Chondrocyte (in vitro differentiated cells): ENCODE measurements at regions not wholly inside any gene's neighbourhood (a gene's known extent, or its start where the extent isn't known, plus 50 kb on each side); places are given as distances from the start of the nearest gene placed in this dataset.

ENCODE experiments used
- DNase-seq: peaks from one replicate; pipeline ENCODE4 v3.0.0; 2021; ENCODE audit warnings: mixed read lengths, low spot score
- H3K27ac Mint-ChIP-seq: one replicate; pipeline ENCODE4 v1.8.0; 2021; ENCODE audit warnings: mild to moderate bottlenecking, moderate library complexity, mixed read lengths; ENCODE audit not compliant: unreplicated experiment
- H3K27me3 Mint-ChIP-seq: 2 replicates; pipeline ENCODE4 v1.8.0; 2021; ENCODE audit warnings: low read depth, mixed read lengths
- H3K36me3 Mint-ChIP-seq: 2 replicates; pipeline ENCODE4 v1.8.0; 2021; ENCODE audit warnings: low read depth, mixed read lengths
- H3K4me1 Mint-ChIP-seq: 2 replicates; pipeline ENCODE4 v1.8.0; 2021; ENCODE audit warnings: low read depth, mild to moderate bottlenecking, mixed read lengths
- H3K4me3 Mint-ChIP-seq: one replicate; pipeline ENCODE4 v1.8.0; 2021; ENCODE audit warnings: mild to moderate bottlenecking, moderate library complexity, mixed read lengths; ENCODE audit not compliant: unreplicated experiment
- H3K9me3 Mint-ChIP-seq: 2 replicates; pipeline ENCODE4 v1.8.0; 2021; ENCODE audit warnings: low read depth, mixed read lengths
- CTCF ChIP-seq: fragments of 200-600 bp; sonication (generic); IDR thresholded peaks from 2 replicates; pipeline ENCODE4 v1.5.0; 2021; ENCODE audit warnings: antibody characterized with exemption, mild to moderate bottlenecking, moderate library complexity

DNA sequence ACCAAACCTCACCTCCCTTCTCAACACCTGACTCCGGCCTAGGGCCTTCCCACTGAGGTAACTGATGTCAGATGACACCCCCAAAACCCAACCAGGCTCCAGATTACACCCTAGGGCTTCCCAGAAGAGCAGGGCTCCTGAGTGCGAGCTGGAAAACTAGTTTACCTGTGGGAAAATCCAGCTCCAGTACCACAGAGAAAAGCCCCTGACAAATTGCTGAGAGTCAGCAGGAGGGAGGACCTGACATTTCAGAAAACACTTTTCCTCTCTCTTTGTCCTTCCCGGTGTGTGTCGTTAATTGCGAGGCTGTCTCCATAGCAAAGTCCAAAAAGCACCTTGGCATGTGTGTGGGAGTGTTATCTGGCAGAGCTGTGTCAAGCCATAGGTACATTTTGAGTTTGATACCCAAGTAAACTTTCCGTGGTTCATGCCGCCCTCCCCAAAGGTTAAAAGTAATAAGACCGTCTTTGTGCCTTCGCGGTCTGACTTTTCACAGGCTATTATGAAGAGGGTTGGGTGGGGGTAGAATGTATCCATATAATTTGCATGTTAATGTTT lies 79.8 kb upstream of the FNDC3B start:
- no peak for TF ChIP-seq CTCF
- H3K27ac Mint-ChIP-seq, result no peak overlapping the region
- DNase-seq, result no peak
- H3K4me3 Mint-ChIP-seq, result no peak overlapping the region
- peaks cover 1% of the 10 kb centered on the region for H3K36me3 Mint-ChIP-seq
- no peaks in the 10 kb centered on the region for H3K27me3 Mint-ChIP-seq
- H3K4me1 Mint-ChIP-seq, result peaks cover 9% of the 10 kb centered on the region
- peaks cover under 1% of the 10 kb centered on the region for H3K9me3 Mint-ChIP-seq

- H3K4me3 Mint-ChIP-seq, result no peak overlapping the region
- H3K9me3 Mint-ChIP-seq, result peaks cover 6% of the 10 kb centered on the region
- DNase-seq, result no peak
- no peak overlapping the region for H3K27ac Mint-ChIP-seq
- peaks cover 1% of the 10 kb centered on the region for H3K36me3 Mint-ChIP-seq
- no peak for TF ChIP-seq CTCF
- H3K4me1 Mint-ChIP-seq, result peaks cover 14% of the 10 kb centered on the region
- H3K27me3 Mint-ChIP-seq, result no peaks in the 10 kb centered on the region
Measured at GRCh38 chr3:171960159-171960558, 79.2 kb upstream of the FNDC3B start.

DNA sequence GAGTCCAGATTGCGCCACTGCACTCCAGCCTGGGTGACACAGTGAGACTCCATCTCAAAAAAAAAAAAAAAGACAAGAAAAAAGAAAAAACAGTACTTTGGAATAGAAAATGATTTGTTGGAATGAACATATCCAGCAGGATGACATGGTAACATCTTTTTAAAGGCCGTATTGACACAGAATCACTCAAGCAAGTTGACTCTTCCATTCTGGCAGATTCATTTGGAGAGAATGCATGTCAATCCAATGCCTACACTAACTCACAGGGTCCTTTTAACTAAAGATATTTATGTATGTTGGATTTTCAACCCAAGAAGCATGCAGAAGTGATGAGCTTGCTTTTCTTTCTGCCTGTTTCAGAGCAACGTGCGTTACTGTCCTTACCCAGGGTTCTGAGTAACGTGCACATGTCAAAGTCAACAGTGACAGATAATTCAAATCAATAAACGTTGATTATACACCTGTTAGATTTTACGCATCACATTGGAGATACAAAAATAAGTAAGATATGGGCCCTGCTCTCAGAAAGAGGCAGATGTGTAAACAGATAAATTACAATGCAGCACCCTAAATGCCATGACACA lies 77.1 kb upstream of the FNDC3B start:
- Mint-ChIP-seq H3K9me3 (peaks cover 9% of the 10 kb centered on the region), H3K36me3 (peaks cover 1% of the 10 kb centered on the region), H3K4me1 (peaks cover 28% of the 10 kb centered on the region), H3K27me3 (no peaks in the 10 kb centered on the region), H3K4me3 (no peak overlapping the region), H3K27ac (no peak overlapping the region)
- TF ChIP-seq CTCF, result no peak
- DNase-seq, result no peak

GRCh38 chr3:171963546-171963945 lies 75.8 kb upstream of the FNDC3B start:
- DNase-seq, result no peak
- H3K4me3 Mint-ChIP-seq, result no peak overlapping the region
- no peaks in the 10 kb centered on the region for H3K27me3 Mint-ChIP-seq
- peaks cover 9% of the 10 kb centered on the region for H3K9me3 Mint-ChIP-seq
- no peak overlapping the region for H3K27ac Mint-ChIP-seq
- peaks cover 41% of the 10 kb centered on the region for H3K4me1 Mint-ChIP-seq
- TF ChIP-seq CTCF, result no peak
- peaks cover 1% of the 10 kb centered on the region for H3K36me3 Mint-ChIP-seq

GRCh38 chr3:171965067-171965712 lies 74.2 kb upstream of the FNDC3B start:
- Mint-ChIP-seq H3K4me1 (peaks cover 38% of the 10 kb centered on the region), H3K9me3 (peaks cover 9% of the 10 kb centered on the region), H3K4me3 (no peak overlapping the region), H3K27me3 (no peaks in the 10 kb centered on the region), H3K27ac (peak overlapping the region; percentile 19), H3K36me3 (peaks cover 1% of the 10 kb centered on the region)
- DNase-seq, result no peak
- TF ChIP-seq CTCF, result no peak
